ENCODE measurements at regions not wholly inside any gene's neighbourhood (a gene's known extent, or its start where the extent isn't known, plus 50 kb on each side); places are given as distances from the start of the nearest gene placed in this dataset.

DNA sequence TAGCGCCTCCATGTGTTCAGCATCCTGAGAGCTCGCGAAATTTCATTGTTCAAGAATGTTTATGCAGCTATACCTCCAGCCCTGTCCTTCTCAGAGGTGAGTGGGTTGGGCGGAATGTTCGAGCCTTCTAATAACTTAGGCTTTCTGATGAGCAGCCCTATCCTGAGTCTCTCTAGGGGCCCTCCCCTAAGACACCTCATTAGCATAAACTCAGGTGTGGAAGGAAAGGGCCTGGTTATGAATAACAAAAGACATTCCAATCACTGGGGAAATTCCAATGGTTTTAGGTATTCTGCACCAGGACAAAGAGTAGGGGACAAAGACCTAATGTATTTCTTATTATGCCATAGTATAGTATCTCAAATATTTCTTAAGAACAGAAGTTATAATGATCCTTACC lies 138.1 kb upstream of the PDZRN3 start:
- DNase-seq (ENCODE audit: low read depth), result no peak
- H3K4me3 ChIP-seq (ENCODE audit: control insufficient read depth, low read depth, low read length), result no peak overlapping the region
- TF ChIP-seq, protein P1, sequence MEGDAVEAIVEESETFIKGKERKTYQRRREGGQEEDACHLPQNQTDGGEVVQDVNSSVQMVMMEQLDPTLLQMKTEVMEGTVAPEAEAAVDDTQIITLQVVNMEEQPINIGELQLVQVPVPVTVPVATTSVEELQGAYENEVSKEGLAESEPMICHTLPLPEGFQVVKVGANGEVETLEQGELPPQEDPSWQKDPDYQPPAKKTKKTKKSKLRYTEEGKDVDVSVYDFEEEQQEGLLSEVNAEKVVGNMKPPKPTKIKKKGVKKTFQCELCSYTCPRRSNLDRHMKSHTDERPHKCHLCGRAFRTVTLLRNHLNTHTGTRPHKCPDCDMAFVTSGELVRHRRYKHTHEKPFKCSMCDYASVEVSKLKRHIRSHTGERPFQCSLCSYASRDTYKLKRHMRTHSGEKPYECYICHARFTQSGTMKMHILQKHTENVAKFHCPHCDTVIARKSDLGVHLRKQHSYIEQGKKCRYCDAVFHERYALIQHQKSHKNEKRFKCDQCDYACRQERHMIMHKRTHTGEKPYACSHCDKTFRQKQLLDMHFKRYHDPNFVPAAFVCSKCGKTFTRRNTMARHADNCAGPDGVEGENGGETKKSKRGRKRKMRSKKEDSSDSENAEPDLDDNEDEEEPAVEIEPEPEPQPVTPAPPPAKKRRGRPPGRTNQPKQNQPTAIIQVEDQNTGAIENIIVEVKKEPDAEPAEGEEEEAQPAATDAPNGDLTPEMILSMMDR (conservative IDR thresholded peaks at IDR 0.05; ENCODE audit: control insufficient read depth, insufficient read depth, low read depth, low read length), result no peak

DNA sequence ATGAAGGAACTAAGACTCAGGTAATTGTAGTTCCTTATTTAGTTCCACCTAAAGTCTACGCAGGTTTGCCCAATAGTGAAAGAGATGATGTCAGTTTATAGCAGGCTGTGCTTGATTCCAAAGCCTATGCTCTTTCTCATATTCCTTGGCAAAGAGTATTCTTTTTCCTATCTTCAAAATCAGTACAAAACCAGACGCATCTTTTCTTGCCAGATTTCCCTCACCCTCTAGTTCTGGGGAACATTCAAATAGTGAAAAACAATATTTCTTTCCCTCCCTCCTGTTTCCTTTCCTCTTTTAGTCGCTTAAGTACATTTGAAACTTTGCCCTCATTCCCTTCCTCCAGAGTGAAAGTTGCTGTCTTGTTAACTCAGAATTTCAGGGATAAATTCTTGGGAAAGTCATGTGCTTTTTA lies 134.6 kb upstream of the PDZRN3 start:
- DNase-seq (ENCODE audit: low read depth), result no peak
- no peak overlapping the region for H3K4me3 ChIP-seq (ENCODE audit: control insufficient read depth, low read depth, low read length)
- TF ChIP-seq, protein P1 (conservative IDR thresholded peaks at IDR 0.05; ENCODE audit: control insufficient read depth, insufficient read depth, low read depth, low read length), result no peak

DNA sequence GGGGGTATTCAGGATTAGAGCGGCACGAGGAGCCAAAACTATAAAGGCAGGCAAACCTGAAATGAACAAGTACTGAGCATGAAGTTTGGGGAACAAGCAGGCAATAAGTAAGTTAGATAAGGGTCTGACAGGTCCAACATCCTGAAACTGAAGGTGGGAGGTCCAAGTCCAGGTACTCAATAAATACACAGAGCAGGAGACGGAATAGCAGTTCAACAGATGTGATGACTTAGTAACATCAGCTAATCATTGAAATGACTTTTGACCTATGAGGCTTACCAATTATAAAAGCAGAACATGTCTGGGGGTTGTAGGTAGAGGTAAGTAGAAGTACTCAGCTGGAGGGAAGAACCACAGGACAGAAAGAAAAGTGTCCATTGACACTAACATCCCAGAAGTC lies 132.8 kb upstream of the PDZRN3 start:
- no peak overlapping the region for H3K4me3 ChIP-seq (ENCODE audit: control insufficient read depth, low read depth, low read length)
- DNase-seq (ENCODE audit: low read depth), result no peak
- TF ChIP-seq, protein P1 (conservative IDR thresholded peaks at IDR 0.05; ENCODE audit: control insufficient read depth, insufficient read depth, low read depth, low read length), result no peak

DNA sequence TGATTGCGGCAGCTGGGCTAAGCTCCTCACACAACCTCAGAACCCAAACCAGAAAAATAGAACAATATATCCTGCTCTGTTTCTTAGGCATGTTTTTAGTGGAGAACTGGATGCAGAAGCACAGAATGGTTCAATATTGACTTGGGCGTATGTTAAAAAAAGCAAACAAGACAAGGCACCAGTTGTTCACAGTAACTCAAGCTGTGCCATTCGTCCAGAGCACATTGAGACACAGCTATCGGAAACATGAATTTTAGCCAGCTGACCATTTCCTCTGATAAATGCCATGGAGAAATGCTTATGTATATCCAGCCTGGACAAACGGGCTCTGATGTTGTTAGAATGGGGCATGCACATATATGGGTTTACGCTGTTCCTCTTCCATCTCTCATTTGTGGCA lies 129.2 kb upstream of the PDZRN3 start:
- no peak for DNase-seq (ENCODE audit: low read depth)
- TF ChIP-seq, protein P1 (conservative IDR thresholded peaks at IDR 0.05; ENCODE audit: control insufficient read depth, insufficient read depth, low read depth, low read length), result no peak
- H3K4me3 ChIP-seq (ENCODE audit: control insufficient read depth, low read depth, low read length), result no peak overlapping the region

DNA sequence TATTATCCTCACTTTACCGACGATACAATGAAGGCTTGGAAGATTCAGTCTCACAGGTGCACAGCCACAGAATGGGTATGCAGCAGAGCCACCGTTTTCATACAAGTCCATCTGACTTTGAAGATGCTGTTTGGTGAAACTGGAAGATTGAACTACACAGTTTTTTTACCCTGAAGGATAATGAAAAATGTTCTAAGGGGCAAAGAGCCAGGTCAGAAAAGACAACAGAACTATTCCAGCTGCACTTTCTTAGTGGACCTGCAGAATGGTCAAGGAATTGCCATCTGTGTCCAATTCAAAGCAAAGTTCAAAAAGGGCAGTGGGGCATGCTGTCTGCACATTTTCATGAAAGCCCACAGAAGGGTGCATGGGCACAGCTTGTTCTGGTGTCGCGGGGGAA lies 127.6 kb upstream of the PDZRN3 start:
- no peak overlapping the region for H3K4me3 ChIP-seq (ENCODE audit: control insufficient read depth, low read depth, low read length)

DNA sequence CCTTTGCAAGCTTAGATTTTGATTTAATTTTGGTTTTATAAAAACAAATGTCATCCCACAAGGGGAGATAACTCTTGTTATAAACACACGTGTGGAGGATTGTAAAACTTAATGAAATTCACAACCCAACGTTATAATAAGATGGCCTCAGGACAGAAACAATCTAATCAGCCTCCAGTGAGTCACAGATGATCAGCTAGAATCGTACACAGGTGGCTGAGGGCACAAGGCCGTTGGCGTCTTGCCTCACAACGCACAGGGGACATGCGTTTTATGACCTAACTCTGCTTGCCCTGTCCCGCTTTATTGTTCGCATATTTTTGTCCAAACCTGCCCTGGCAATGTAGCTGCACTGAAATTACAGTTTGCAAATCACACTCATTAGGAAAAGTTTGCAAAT lies 121.9 kb upstream of the PDZRN3 start:
- no peak overlapping the region for H3K4me3 ChIP-seq (ENCODE audit: control insufficient read depth, low read depth, low read length)
- DNase-seq (ENCODE audit: low read depth), result peak; percentile 21
- TF ChIP-seq, protein P1 (conservative IDR thresholded peaks at IDR 0.05; ENCODE audit: control insufficient read depth, insufficient read depth, low read depth, low read length), result no peak

More for the DNA sequence above, 127.6 kb upstream of the PDZRN3 start:
- TF ChIP-seq, protein P1 (conservative IDR thresholded peaks at IDR 0.05; ENCODE audit: control insufficient read depth, insufficient read depth, low read depth, low read length), result no peak
- no peak for DNase-seq (ENCODE audit: low read depth)
